SK-N-SH (cell line): ENCODE measurements at regions not wholly inside any gene's neighbourhood (a gene's known extent, or its start where the extent isn't known, plus 50 kb on each side); places are given as distances from the start of the nearest gene placed in this dataset.

Experiments
- CTCF ChIA-PET: fragments of 300-600, 350-600 bp; formaldehyde crosslinking; extraction: SDS; loops from one replicate; lab custom pipeline; 2021; lab: Yijun Ruan, JAX
- POLR2A ChIA-PET: fragments of 350-600 bp; sonication (Branson Sonifier 250); formaldehyde crosslinking; extraction: SDS; loops from one replicate; lab custom pipeline; 2020; ENCODE audit warnings: antibody characterized with exemption, inconsistent platforms; lab: Yijun Ruan, JAX
- DNase-seq: peaks from one replicate; pipeline ENCODE4 v3.0.0; 2012
- H2AFZ ChIP-seq: fragments of 200-600 bp; sonication (generic); 2 replicates; pipeline ENCODE4 v1.8.1; 2016; ENCODE audit warnings: antibody characterized with exemption, mild to moderate bottlenecking, low read depth
- H3F3A ChIP-seq: fragments of 200-600 bp; sonication (generic); replicated peaks from 2 replicates; pipeline ENCODE3; 2016; ENCODE audit warnings: antibody characterized with exemption, mild to moderate bottlenecking; ENCODE audit not compliant: insufficient read depth
- H3K27ac ChIP-seq, 2 experiments: fragments of 200-500 bp in 1 of 2; fragments of 200-600 bp in 1 of 2; sonication (Bioruptor generic) in 1 of 2; sonication (generic), shearing (Covaris generic) in 1 of 2; 2 replicates each; pipeline versions ENCODE4 v1.5.1 to v1.6.1; 2014 to 2016; ENCODE audit warnings: low read depth in 2 of 2, inconsistent platforms in 1 of 2, low read length in 1 of 2, mild to moderate bottlenecking in 1 of 2, mixed read lengths in 1 of 2
- H3K27me3 ChIP-seq: fragments of 200-600 bp; sonication (generic), shearing (Covaris generic); 2 replicates; pipeline ENCODE4 v1.6.1; 2016; ENCODE audit warnings: mixed run types; ENCODE audit not compliant: insufficient read depth
- H3K36me3 ChIP-seq, 2 experiments: fragments of 200-500 bp in 1 of 2; fragments of 200-600 bp in 1 of 2; sonication (Bioruptor generic) in 1 of 2; sonication (generic) in 1 of 2; replicated peaks in 1 of 2; 2 replicates each; pipeline versions ENCODE3 to v1.5.1; 2014 to 2016; ENCODE audit warnings: low read length in 1 of 2, mild to moderate bottlenecking in 1 of 2; ENCODE audit not compliant: insufficient read depth in 2 of 2, control insufficient read depth in 1 of 2
- H3K4me1 ChIP-seq, 2 experiments: fragments of 200-500 bp in 1 of 2; fragments of 200-600 bp in 1 of 2; sonication (Bioruptor generic) in 1 of 2; sonication (generic), shearing (Covaris generic) in 1 of 2; 2 replicates each; pipeline versions ENCODE4 v1.5.1 to v1.6.1; 2014 to 2016; ENCODE audit warnings: low read depth in 1 of 2, low read length in 1 of 2, mixed run types in 1 of 2; ENCODE audit not compliant: insufficient read depth in 2 of 2, control insufficient read depth in 1 of 2
- H3K4me2 ChIP-seq: fragments of 200-600 bp; sonication (generic), shearing (Covaris generic); 2 replicates; pipeline ENCODE4 v1.6.1; 2017; ENCODE audit warnings: mixed run types
- H3K4me3 ChIP-seq, 2 experiments: fragments of 200-500 bp in 1 of 2; fragments of 200-600 bp in 1 of 2; sonication (Bioruptor generic) in 1 of 2; sonication (generic), shearing (Covaris generic) in 1 of 2; 2 replicates each; pipeline versions ENCODE4 v1.5.1 to v1.8.1; 2014 to 2016; ENCODE audit warnings: low read depth in 2 of 2, inconsistent platforms in 1 of 2, low read length in 1 of 2, mild to moderate bottlenecking in 1 of 2, mixed read lengths in 1 of 2, moderate library complexity in 1 of 2
- H3K79me2 ChIP-seq: fragments of 200-600 bp; sonication (generic); 2 replicates; pipeline ENCODE4 v1.8.1; 2017; ENCODE audit warnings: mild to moderate bottlenecking; ENCODE audit not compliant: insufficient read depth
- H3K9ac ChIP-seq: fragments of 200-600 bp; sonication (generic); 2 replicates; pipeline ENCODE4 v1.6.1; 2017; ENCODE audit warnings: mixed run types
- H3K9me2 ChIP-seq: fragments of 200-600 bp; sonication (generic); 2 replicates; pipeline ENCODE4 v1.6.1; 2017; ENCODE audit warnings: mixed run types
- H3K9me3 ChIP-seq: fragments of 200-600 bp; sonication (generic); 2 replicates; pipeline ENCODE4 v1.6.1; 2017; ENCODE audit warnings: mixed run types, mild to moderate bottlenecking, moderate library complexity
- H4K20me1 ChIP-seq: fragments of 200-600 bp; sonication (generic); 2 replicates; pipeline ENCODE4 v1.6.1; 2017; ENCODE audit warnings: mild to moderate bottlenecking, mixed run types; ENCODE audit not compliant: insufficient read depth
- ELF1 ChIP-seq: IDR thresholded peaks from 2 replicates; pipeline ENCODE4 v1.4.0; 2012
- EP300 ChIP-seq, 2 experiments: IDR thresholded peaks; 2 replicates each; pipeline versions ENCODE4 v1.4.0 to v1.6.1; 2012; ENCODE audit warnings: borderline replicate concordance in 1 of 2, low read depth in 1 of 2, low read length in 1 of 2
- EZH2phosphoT487 ChIP-seq: fragments of 200-600 bp; sonication (generic); IDR thresholded peaks from 2 replicates; pipeline ENCODE4 v1.6.1; 2017; ENCODE audit warnings: low read depth, mixed run types, mild to moderate bottlenecking, antibody characterized with exemption, moderate library complexity, borderline replicate concordance
- FOSL2 ChIP-seq: IDR thresholded peaks from 2 replicates; pipeline ENCODE4 v1.4.0; 2012; ENCODE audit warnings: low read depth, mild to moderate bottlenecking, moderate library complexity, borderline replicate concordance
- FOXJ3 ChIP-seq: sonication (generic); formaldehyde crosslinking; IDR thresholded peaks from 2 replicates; pipeline ENCODE4 v1.5.1; 2020; ENCODE audit warnings: mild to moderate bottlenecking, missing genetic modification reagents
- FOXM1 ChIP-seq: IDR thresholded peaks from 2 replicates; pipeline ENCODE4 v1.4.0; 2012; ENCODE audit warnings: low read depth, mild to moderate bottlenecking
- GATA2 ChIP-seq: sonication (generic); formaldehyde crosslinking; IDR thresholded peaks from 2 replicates; pipeline ENCODE4 v1.5.0; 2020; ENCODE audit warnings: mild to moderate bottlenecking, missing genetic modification reagents
- IRF3 ChIP-seq: fragments of 150-350 bp; IDR thresholded peaks from 2 replicates; pipeline ENCODE4 v1.6.1; 2016; ENCODE audit warnings: mild to moderate bottlenecking, low read depth, low read length
- JUND ChIP-seq: IDR thresholded peaks from 2 replicates; pipeline ENCODE4 v1.4.0; 2012
- MAX ChIP-seq: IDR thresholded peaks from 2 replicates; pipeline ENCODE4 v1.4.0; 2012; ENCODE audit warnings: low read depth
- MEF2A ChIP-seq: IDR thresholded peaks from 2 replicates; pipeline ENCODE4 v1.4.0; 2012; ENCODE audit warnings: low read depth, borderline replicate concordance
- MXI1 ChIP-seq: IDR thresholded peaks from 2 replicates; pipeline ENCODE4 v1.6.1; 2012; ENCODE audit warnings: mild to moderate bottlenecking, low read depth, low read length, improper control_type of control experiment
- NFIC ChIP-seq: IDR thresholded peaks from 2 replicates; pipeline ENCODE4 v1.4.0; 2012; ENCODE audit warnings: borderline replicate concordance
- NRF1 ChIP-seq: IDR thresholded peaks from 2 replicates; pipeline ENCODE4 v1.6.1; 2012; ENCODE audit warnings: low read depth, mild to moderate bottlenecking, low read length
- PBX3 ChIP-seq: IDR thresholded peaks from 2 replicates; pipeline ENCODE4; 2012
- POLR2AphosphoS5 ChIP-seq: IDR thresholded peaks from 2 replicates; pipeline ENCODE4 v1.6.1; 2012; ENCODE audit warnings: low read depth, low read length
- RCOR1 ChIP-seq: fragments of 150-350 bp; IDR thresholded peaks from 2 replicates; pipeline ENCODE4 v1.6.1; 2017; ENCODE audit warnings: antibody characterized with exemption, low read length
- RFX5 ChIP-seq: IDR thresholded peaks from 2 replicates; pipeline ENCODE4 v1.6.1; 2012; ENCODE audit warnings: mild to moderate bottlenecking, improper control_type of control experiment, low read length
- RXRA ChIP-seq: IDR thresholded peaks from 2 replicates; pipeline ENCODE4 v1.4.0; 2012; ENCODE audit warnings: low read depth, mild to moderate bottlenecking, borderline replicate concordance
- SMC3 ChIP-seq: IDR thresholded peaks from 2 replicates; pipeline ENCODE4 v1.6.1; 2012; ENCODE audit warnings: low read depth, low read length, improper control_type of control experiment
- TAF1 ChIP-seq: IDR thresholded peaks from 2 replicates; pipeline ENCODE4 v1.6.1; 2012; ENCODE audit warnings: low read depth, mild to moderate bottlenecking, low read length, moderate library complexity, borderline replicate concordance
- TCF12 ChIP-seq: IDR thresholded peaks from 2 replicates; pipeline ENCODE4 v1.4.0; 2012
- TEAD4 ChIP-seq: IDR thresholded peaks from 2 replicates; pipeline ENCODE4 v1.4.0; 2012; ENCODE audit warnings: mild to moderate bottlenecking, borderline replicate concordance; ENCODE audit not compliant: insufficient read depth
- ZBTB33 ChIP-seq: IDR thresholded peaks from 2 replicates; pipeline ENCODE4 v1.4.0; 2012; ENCODE audit warnings: low read depth, borderline replicate concordance
- WGBS: methylation state at CpG from one replicate; pipeline ENCODE4 v1.1.6; 2017; ENCODE audit warnings: low lambda C conversion rate; 5-methylcytosine and 5-hydroxymethylcytosine counted together

- Histone ChIP-seq H3K9me2 (no peaks in the 10 kb centered on the region), H3K9ac (no peak overlapping the region), H3K4me2 (no peak overlapping the region), H3K27me3 (no peaks in the 10 kb centered on the region), H3K27ac (no peak overlapping the region), H3K36me3 (no peaks in the 10 kb centered on the region), H3K4me1 (no peaks in the 10 kb centered on the region), H4K20me1 (no peaks in the 10 kb centered on the region), H3K9me3 (no peaks in the 10 kb centered on the region), H3K79me2 (no peaks in the 10 kb centered on the region), H3F3A (no peaks in the 10 kb centered on the region), H3K4me3 (no peak overlapping the region), H2AFZ (no peak overlapping the region)
- DNase-seq: no peak
- 58% methylated on average over 12 of the region's 12 CpGs for WGBS
- TF ChIP-seq PBX3 (peak; percentile 83), TEAD4 (no peak), GATA2 (CRISPR knock-in tag) (no peak), MXI1 (no peak), RFX5 (no peak), RCOR1 (no peak), ELF1 (no peak), MAX (peak; percentile 23; the same call in 1 of the 2 replicates), POLR2AphosphoS5 (no peak), NFIC (no peak), FOSL2 (peak; percentile 62; the same call in 1 of the 2 replicates), JUND (peak; percentile 39; the same call in 1 of the 2 replicates), EP300 (IDR thresholded peaks at IDR 0.05; ENCODE audit: borderline replicate concordance in 1 of 2, low read depth in 1 of 2, low read length in 1 of 2) (no peak), MEF2A (no peak), IRF3 (no peak), ZBTB33 (no peak), FOXJ3 (CRISPR knock-in tag) (no peak), FOXM1 (no peak), NRF1 (no peak), SMC3 (no peak), RXRA (no peak), EZH2phosphoT487 (no peak), TCF12 (peak; percentile 30; the same call in 1 of the 2 replicates), TAF1 (no peak)
- ChIA-PET POLR2A (no interaction called here), CTCF (no interaction called here)
Observed at GRCh38 chr2:61707984-61708852, 145.6 kb downstream of the FAM161A start.
